ENCODE measurements at regions not wholly inside any gene's neighbourhood (a gene's known extent, or its start where the extent isn't known, plus 50 kb on each side); places are given as distances from the start of the nearest gene placed in this dataset.

DNA sequence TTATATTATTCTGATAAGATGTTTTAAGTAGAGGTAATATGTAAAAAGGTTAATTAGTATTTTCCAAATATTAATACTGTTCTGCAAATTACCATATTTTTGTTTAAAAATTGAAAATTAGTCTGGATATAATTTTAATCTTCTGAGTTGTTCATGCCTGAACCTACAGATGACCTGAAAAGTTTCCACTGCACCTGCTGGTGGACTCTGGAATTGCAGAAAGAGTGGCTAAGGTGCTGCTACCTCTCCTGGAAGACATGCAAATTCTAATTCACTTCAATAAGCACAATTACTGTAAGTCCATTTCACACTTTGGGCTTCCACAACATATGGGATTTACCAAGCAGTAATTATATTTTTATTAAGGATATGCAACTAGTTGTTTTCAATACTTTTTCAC, 77.7 kb upstream of the OLIG3 start:
- TF ChIP-seq TCF12 (IDR thresholded peaks at IDR 0.05; ENCODE audit: low read depth) (no peak), NFIC (IDR thresholded peaks at IDR 0.05) (no peak), CEBPB (IDR thresholded peaks at IDR 0.05) (no peak), RAD21 (IDR thresholded peaks at IDR 0.05; ENCODE audit: low read depth) (peak; percentile 20; the same call in 1 of the 2 replicates)

DNA sequence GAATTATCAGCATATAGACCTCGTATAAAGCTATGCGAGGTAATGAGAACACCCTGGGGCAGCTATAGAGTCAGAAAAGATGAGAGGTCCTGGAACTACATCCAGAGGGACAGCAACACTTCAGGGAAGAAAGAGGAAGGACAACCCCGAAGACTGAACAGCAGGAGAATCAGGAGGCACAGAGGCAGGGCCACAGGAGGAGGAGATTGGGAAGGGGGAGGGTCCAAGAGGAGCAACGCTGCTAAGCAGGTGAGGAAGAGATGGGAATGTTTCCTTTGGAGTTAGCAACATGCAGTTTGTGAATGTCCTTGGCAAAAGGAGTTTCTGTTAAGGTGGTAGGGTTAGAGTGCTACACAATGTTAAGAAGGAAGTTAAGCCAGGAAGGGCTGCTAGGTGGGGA, 79.5 kb upstream of the OLIG3 start:
- TF ChIP-seq YY1 (IDR thresholded peaks at IDR 0.05; ENCODE audit: low read depth): no peak
- no peak for TF ChIP-seq TCF12 (IDR thresholded peaks at IDR 0.05; ENCODE audit: low read depth)
- no peak for TF ChIP-seq MAX (IDR thresholded peaks at IDR 0.05)
- no peak for TF ChIP-seq NFIC (IDR thresholded peaks at IDR 0.05)
- no peak for TF ChIP-seq TAF1 (IDR thresholded peaks at IDR 0.05; ENCODE audit: low read depth)
- TF ChIP-seq, protein P1, sequence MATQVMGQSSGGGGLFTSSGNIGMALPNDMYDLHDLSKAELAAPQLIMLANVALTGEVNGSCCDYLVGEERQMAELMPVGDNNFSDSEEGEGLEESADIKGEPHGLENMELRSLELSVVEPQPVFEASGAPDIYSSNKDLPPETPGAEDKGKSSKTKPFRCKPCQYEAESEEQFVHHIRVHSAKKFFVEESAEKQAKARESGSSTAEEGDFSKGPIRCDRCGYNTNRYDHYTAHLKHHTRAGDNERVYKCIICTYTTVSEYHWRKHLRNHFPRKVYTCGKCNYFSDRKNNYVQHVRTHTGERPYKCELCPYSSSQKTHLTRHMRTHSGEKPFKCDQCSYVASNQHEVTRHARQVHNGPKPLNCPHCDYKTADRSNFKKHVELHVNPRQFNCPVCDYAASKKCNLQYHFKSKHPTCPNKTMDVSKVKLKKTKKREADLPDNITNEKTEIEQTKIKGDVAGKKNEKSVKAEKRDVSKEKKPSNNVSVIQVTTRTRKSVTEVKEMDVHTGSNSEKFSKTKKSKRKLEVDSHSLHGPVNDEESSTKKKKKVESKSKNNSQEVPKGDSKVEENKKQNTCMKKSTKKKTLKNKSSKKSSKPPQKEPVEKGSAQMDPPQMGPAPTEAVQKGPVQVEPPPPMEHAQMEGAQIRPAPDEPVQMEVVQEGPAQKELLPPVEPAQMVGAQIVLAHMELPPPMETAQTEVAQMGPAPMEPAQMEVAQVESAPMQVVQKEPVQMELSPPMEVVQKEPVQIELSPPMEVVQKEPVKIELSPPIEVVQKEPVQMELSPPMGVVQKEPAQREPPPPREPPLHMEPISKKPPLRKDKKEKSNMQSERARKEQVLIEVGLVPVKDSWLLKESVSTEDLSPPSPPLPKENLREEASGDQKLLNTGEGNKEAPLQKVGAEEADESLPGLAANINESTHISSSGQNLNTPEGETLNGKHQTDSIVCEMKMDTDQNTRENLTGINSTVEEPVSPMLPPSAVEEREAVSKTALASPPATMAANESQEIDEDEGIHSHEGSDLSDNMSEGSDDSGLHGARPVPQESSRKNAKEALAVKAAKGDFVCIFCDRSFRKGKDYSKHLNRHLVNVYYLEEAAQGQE (IDR thresholded peaks at IDR 0.05; ENCODE audit: low read depth): no peak
- TF ChIP-seq, protein P2, sequence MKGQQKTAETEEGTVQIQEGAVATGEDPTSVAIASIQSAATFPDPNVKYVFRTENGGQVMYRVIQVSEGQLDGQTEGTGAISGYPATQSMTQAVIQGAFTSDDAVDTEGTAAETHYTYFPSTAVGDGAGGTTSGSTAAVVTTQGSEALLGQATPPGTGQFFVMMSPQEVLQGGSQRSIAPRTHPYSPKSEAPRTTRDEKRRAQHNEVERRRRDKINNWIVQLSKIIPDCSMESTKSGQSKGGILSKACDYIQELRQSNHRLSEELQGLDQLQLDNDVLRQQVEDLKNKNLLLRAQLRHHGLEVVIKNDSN (IDR thresholded peaks at IDR 0.05): no peak
- no peak for TF ChIP-seq EGR1 (IDR thresholded peaks at IDR 0.05)
- no peak for TF ChIP-seq FOXM1 (IDR thresholded peaks at IDR 0.05; ENCODE audit: borderline replicate concordance, low read depth)
- no peak for TF ChIP-seq RAD21 (IDR thresholded peaks at IDR 0.05; ENCODE audit: low read depth)
- no peak for TF ChIP-seq EP300 (IDR thresholded peaks at IDR 0.05; ENCODE audit: borderline replicate concordance)
- no peak for TF ChIP-seq CREB1 (IDR thresholded peaks at IDR 0.05; ENCODE audit: low read depth)
- no peak for TF ChIP-seq ZBTB7A (IDR thresholded peaks at IDR 0.05; ENCODE audit: low read depth)

DNA sequence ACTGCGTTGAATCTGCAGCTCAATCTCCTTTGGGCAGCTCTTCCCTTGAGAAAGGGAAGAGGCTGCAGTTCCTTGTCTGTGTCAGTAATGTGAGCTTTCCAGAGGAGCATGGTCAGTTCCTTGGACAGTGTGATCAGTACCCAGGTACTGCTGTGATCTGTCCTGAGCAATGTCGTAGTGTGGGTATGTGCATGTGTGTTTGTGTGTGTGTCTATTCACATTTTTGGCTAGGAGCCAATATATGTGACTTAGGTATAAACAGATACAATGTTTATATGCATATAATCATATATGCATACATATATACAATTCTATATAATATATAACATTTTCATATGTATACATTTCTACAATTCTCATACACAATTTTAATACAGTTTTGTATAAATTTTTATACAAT, 85.4 kb upstream of the OLIG3 start:
- TF ChIP-seq TAF1 (IDR thresholded peaks at IDR 0.05; ENCODE audit: low read depth) (no peak), RAD21 (IDR thresholded peaks at IDR 0.05; ENCODE audit: low read depth) (no peak), YY1 (IDR thresholded peaks at IDR 0.05; ENCODE audit: low read depth) (no peak), EP300 (IDR thresholded peaks at IDR 0.05; ENCODE audit: borderline replicate concordance) (no peak), FOXM1 (IDR thresholded peaks at IDR 0.05; ENCODE audit: borderline replicate concordance, low read depth) (no peak), TCF12 (IDR thresholded peaks at IDR 0.05; ENCODE audit: low read depth) (no peak), NFIC (IDR thresholded peaks at IDR 0.05) (peak; percentile 56), CREB1 (IDR thresholded peaks at IDR 0.05; ENCODE audit: low read depth) (no peak)
- TF ChIP-seq, protein P2 (IDR thresholded peaks at IDR 0.05): no peak

GRCh38 chr6:137581019-137581707, 87.0 kb upstream of the OLIG3 start:
- no peak for TF ChIP-seq RAD21 (IDR thresholded peaks at IDR 0.05; ENCODE audit: low read depth)
- TF ChIP-seq, protein P2 (IDR thresholded peaks at IDR 0.05): no peak
- TF ChIP-seq, protein P1 (IDR thresholded peaks at IDR 0.05; ENCODE audit: low read depth): no peak
- no peak for TF ChIP-seq TCF12 (IDR thresholded peaks at IDR 0.05; ENCODE audit: low read depth)
- no peak for TF ChIP-seq TAF1 (IDR thresholded peaks at IDR 0.05; ENCODE audit: low read depth)
- TF ChIP-seq MAX (IDR thresholded peaks at IDR 0.05): no peak
- TF ChIP-seq TEAD4 (IDR thresholded peaks at IDR 0.05): no peak
- no peak for TF ChIP-seq EP300 (IDR thresholded peaks at IDR 0.05; ENCODE audit: borderline replicate concordance)
- TF ChIP-seq CEBPB (IDR thresholded peaks at IDR 0.05): no peak
- TF ChIP-seq EGR1 (IDR thresholded peaks at IDR 0.05): no peak
- no peak for TF ChIP-seq YY1 (IDR thresholded peaks at IDR 0.05; ENCODE audit: low read depth)
- no peak for TF ChIP-seq FOXM1 (IDR thresholded peaks at IDR 0.05; ENCODE audit: borderline replicate concordance, low read depth)
- TF ChIP-seq NFIC (IDR thresholded peaks at IDR 0.05): no peak
- TF ChIP-seq CREB1 (IDR thresholded peaks at IDR 0.05; ENCODE audit: low read depth): no peak
- TF ChIP-seq ZBTB7A (IDR thresholded peaks at IDR 0.05; ENCODE audit: low read depth): no peak

- TF ChIP-seq, protein P1 (IDR thresholded peaks at IDR 0.05; ENCODE audit: low read depth): no peak
- no peak for TF ChIP-seq TCF12 (IDR thresholded peaks at IDR 0.05; ENCODE audit: low read depth)
Measured at GRCh38 chr6:137588472-137588871, 94.3 kb upstream of the OLIG3 start.
